ENCODE measurements at regions not wholly inside any gene's neighbourhood (a gene's known extent, or its start where the extent isn't known, plus 50 kb on each side); places are given as distances from the start of the nearest gene placed in this dataset.

- no peak for DNase-seq (ENCODE audit: low read depth)
Observed at GRCh38 chr13:110773480-110773879, 60.0 kb downstream of the ING1 start.

GRCh38 chr13:110774051-110774450 lies 60.6 kb downstream of the ING1 start:
- DNase-seq (ENCODE audit: low read depth) = no peak

GRCh38 chr13:110774490-110774889 lies 61.0 kb downstream of the ING1 start:
- DNase-seq (ENCODE audit: low read depth) = no peak

DNA sequence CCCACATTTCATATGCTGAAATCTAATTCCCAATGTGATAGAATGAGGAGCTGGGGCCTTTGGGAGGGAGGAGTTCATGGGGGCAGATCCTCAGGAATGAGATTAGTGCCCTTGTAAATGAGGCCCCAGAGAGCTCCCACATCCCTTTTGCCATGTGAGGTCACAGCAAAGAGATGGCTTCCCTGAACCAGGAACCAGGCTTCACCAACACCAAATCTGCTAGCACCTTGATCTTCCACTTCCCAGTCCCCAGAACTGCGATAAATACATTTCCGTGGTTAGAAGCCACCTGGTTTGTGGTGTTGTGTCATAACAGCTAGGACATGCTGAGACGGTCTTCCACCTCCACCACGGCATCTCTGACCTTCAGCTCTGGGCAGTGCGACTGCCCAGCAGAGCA lies 62.1 kb downstream of the ING1 start:
- no peak for DNase-seq (ENCODE audit: low read depth)

- no peak for DNase-seq (ENCODE audit: low read depth)
Observed at GRCh38 chr13:110777251-110777820, 63.8 kb downstream of the ING1 start.

GRCh38 chr13:110779022-110779421 lies 65.5 kb downstream of the ING1 start:
- no peak for DNase-seq (ENCODE audit: low read depth)

GRCh38 chr13:110780422-110780821 lies 66.9 kb downstream of the ING1 start:
- DNase-seq (ENCODE audit: low read depth) = no peak

DNA sequence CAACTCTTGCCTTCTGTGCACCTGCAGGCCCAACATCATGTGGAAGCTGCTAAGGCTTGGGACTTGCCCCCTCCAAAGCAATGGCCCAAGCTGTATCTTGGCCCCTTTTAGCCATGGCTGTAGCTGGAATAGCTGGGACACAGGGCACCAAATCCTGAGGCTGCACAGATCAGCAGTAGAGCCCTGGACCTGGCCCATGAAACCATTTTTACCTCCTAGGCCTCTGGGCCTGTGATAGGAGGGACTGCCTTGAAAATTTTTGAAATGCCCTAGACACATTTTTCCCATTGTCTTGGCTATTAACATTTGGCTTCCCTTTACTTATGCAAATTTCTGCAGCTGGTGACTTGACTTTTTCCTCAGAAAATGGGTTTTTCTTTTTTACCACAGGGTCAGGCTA lies 68.7 kb downstream of the ING1 start:
- DNase-seq (ENCODE audit: low read depth) = no peak

DNA sequence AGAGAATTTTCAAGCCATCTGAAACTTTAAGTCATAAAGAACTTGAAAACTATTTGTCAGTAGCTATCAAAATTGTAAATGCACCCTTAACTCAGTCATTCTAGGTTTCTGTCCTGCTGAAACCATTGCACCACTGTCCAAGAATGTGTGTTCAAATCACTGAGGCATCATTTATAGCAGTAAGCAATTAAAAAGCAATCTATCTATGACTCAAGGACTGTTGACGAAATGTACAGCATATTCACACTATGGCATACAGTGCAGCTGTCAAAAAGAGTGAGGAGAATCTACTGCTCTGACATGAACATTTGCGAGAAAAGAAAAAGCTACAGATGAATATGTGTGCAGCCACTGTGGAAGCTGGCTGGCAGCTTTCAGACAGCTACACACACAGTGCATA lies 71.2 kb downstream of the ING1 start:
- DNase-seq (ENCODE audit: low read depth) = no peak

- DNase-seq (ENCODE audit: low read depth) = no peak
Observed at GRCh38 chr13:110788778-110789177, 75.3 kb downstream of the ING1 start.

DNA sequence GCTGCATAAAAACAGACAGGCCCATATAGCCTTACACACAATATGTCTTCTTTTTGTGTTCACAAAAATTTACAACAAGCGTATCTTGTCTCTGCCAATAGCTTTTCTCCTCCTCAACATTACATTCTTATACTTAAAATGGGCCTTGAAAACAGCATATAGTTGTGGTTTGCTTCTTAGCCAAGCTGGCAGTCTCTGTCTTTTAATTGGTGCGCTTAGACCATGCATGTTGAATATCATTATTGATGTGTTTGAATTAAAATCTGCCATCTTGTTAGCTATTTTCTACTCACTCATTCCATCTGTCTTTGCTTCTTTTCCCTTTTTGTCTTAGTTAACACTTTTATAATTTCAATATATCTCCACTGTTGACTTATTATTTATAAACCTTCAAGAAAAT lies 76.4 kb downstream of the ING1 start:
- DNase-seq (ENCODE audit: low read depth) = no peak

DNA sequence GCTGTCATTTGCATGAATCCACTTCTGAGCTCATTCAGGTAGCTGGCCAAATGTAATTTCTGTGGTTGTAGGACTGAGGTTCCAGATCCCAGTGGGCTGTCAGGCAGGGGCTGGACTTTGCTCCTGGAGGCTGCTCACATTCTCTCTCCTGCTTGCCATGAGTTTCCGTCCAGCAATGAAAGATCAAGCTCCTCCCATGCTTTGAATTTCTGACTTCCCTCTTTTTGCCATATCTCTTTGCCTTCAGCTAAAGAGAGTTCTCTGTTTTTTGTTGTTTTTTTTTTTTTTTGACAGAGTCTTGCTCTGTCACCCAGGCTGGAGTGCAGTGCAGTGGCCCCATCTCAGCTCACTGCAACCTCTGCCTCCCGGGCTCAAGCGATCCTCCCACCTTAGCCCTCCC lies 76.9 kb downstream of the ING1 start:
- DNase-seq (ENCODE audit: low read depth) = no peak

DNA sequence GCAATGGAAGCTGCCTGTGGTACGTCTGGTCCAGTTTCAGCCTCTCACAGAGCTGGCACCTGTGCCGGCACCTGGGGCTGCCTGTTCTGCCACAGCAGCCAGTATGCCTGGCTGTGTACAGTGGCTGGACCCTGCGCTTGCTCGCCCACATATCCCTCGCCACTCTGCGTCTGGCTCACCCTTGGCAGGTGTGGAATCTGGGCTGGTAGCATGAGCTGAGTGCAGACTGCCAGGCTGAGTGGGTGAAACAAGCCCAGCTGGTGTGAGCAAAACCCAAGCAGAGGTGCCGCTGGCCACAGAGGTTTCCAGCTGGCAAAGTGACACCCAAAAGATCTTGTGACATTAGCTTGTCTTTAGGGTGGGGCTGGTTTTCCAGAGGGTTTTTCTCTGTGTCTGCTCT lies 80.7 kb downstream of the ING1 start:
- no peak for DNase-seq (ENCODE audit: low read depth)

GRCh38 chr13:110797230-110797877 lies 83.9 kb downstream of the ING1 start:
- DNase-seq (ENCODE audit: low read depth) = no peak

- no peak for DNase-seq (ENCODE audit: low read depth)
Observed at GRCh38 chr13:110798081-110798994, 84.8 kb downstream of the ING1 start.

- DNase-seq (ENCODE audit: low read depth) = no peak
Observed at GRCh38 chr13:110799246-110800236, 86.0 kb downstream of the ING1 start.

DNA sequence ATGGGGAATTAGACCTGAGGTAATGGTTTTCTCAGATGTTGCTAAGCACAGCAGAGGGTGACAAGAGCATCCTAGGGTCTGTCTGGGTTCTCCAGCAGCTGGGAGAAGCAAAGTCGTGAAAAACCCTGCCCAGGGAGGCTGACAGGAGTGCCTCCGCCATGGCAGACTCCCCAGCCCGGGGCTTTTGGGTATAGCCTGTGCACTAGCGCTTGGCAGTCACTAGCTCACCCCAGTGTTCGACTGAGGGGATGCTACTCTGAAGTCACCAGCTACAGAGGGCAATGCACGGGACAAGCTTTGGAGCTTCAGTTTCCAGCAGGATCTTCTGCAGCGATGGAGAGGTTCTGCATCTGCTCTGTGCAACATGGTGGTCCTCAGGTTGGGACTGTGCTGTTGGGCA lies 87.5 kb downstream of the ING1 start:
- DNase-seq (ENCODE audit: low read depth) = no peak

GRCh38 chr13:110802260-110802659 lies 88.8 kb downstream of the ING1 start:
- no peak for DNase-seq (ENCODE audit: low read depth)

- no peak for DNase-seq (ENCODE audit: low read depth)
Observed at GRCh38 chr13:110806636-110807035, 93.1 kb downstream of the ING1 start.

DNA sequence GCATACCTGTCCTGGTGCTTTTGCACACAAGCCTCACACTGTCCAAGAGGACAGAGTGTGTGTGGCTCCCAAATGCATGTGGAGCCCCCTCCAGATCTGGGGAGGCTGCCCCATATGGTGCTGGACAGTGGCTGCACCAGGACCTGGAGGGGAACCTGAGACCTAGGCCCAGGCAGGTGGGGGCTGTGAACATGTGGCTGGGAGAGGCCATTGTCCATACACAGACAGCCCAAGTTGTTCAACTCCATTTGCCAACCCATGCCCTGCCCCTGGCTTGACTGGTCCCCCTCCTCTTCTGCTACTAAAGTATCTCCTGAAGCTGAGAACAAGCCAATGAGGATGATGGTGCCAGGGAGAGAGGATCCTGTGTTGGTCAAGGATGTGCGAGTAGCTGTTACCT lies 94.0 kb downstream of the ING1 start:
- DNase-seq (ENCODE audit: low read depth) = no peak

DNA sequence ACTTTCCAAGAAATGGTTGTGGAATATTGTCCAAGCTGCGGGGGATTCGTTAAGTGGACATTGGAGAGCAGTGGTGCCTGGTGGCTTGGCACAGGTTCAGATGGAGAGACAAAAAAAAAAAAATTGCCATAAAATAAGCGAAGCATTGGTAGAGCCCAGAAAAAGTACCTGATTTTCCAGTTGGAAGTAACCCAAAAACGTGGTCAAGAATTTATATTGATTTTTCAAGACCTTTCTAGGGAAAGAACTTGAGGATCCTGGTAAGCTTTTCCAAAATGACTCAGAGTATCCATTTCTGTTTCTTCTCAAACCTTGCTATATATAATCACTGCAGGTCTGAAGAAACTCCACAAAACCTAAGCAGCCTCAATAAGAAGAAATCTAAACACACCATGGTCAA lies 94.6 kb downstream of the ING1 start:
- no peak for DNase-seq (ENCODE audit: low read depth)

DNA sequence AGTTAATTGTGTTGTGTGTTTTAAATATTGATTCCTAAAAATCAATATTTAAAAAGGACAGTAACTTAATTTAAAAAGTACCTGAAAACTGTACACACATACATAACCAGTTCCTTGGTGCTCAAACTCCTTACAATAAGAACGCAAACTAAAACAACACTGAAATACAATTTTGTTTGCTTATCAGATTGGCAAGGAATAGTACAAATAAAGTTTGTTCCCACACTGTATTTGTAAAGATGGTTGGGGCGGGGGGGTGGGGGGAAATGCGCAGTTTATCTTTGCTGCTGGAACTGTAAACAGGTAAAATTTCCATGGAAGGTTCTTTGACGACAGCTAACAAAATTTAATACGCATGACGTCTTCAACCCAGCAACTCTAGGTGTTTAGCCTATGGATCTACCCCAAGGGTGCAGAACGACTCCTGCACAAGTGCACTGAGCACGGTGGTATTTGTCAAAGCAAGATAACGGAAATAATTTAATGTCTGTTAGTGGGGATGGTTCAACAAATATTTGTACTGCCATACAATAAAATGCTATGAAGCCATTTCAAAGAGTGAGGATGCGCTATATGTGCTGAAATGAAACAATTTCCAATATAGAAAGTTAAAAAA lies 96.5 kb downstream of the ING1 start:
- no peak for DNase-seq (ENCODE audit: low read depth)
